ENCODE measurements at regions not wholly inside any gene's neighbourhood (a gene's known extent, or its start where the extent isn't known, plus 50 kb on each side); places are given as distances from the start of the nearest gene placed in this dataset.
"Not testable (repeated sequence)": the region's sequence is repeated elsewhere in the genome, so short reads cannot be mapped to it uniquely, and the experiment has no call there.

DNA sequence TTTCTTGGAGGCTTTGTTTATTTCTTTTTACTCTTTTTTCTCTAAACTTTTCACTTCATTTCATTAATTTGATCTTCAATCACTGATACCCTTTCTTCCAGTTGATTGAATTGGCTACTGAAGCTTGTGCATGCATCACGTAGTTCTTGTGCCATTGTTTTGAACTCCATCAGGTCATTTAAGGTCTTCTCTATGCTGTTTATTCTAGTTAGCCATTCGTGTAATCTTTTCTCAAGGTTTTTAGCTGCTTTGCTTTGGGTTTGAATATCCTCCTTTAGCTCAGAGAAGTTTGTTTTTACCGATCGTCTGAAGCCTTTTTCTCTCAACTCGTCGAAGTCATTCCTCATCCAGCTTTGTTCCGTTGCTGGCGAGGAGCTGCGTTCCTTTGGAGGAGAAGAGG lies 189.9 kb downstream of the TTC6 start:
- not testable (repeated sequence) for H3K9me3 ChIP-seq (replicated peaks); H3K36me3 ChIP-seq; H3K4me1 ChIP-seq (replicated peaks); H3K27ac ChIP-seq; DNase-seq (ENCODE audit: low read depth in 1 of 2, low spot score in 2 of 2); H3K27me3 ChIP-seq (replicated peaks); H3K4me3 ChIP-seq

DNA sequence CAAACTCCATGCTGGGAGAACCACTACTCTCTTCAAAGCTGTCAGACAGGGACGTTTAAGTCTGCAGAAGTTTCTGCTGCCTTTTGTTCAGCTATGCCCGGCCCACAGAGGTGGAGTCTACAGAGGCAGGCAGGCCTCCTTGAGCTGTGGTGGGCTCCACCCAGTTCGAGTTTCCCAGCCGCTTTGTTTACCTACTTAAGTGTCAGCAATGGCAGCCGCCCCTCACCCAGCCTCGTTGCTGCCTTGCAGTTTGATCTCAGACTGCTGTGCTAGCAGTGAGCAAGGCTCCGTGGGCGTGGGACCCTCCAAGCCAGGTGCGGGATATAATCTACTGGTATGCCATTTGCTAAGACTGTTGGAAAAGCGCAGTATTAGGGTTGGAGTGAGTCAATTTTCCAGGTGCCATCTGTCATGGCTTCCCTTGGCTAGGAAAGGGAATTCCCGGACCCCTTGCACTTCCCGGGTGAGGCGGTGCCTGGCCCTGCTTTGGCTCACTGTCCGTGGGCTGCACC lies 190.7 kb downstream of the TTC6 start:
- not testable (repeated sequence) for H3K4me3 ChIP-seq; H3K27me3 ChIP-seq (replicated peaks); H3K4me1 ChIP-seq (replicated peaks); DNase-seq (ENCODE audit: low read depth in 1 of 2, low spot score in 2 of 2); H3K9me3 ChIP-seq (replicated peaks); H3K36me3 ChIP-seq; H3K27ac ChIP-seq

DNA sequence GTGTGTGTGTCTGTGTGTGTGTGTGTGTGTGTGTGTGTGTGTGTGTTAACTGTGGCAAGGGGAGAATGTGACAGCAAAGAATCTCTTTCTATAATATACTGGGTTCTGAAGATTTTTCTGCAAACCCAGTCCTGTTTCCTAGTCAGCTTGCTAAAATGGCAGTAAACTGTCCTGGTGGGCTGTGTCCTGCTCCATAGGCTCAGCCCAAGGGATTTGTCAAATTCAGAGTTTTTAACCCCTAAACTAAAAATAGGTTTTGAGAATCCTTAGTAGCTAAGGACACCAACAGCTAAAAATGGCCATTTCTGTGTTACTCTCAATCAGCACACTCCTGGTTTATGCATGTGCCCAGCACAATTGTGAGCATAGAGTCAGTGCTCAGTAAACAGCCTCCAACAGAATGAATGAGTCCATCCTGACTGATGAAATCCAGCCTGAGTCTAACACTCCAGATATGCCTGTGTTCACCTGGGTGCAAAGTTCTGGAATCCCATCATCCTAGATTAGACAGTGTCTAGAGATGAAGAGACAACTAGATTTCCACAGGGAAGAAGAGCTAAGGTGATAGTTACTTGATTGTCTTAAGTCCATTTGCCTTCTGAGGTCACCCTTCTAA lies 192.6 kb downstream of the TTC6 start:
- Histone ChIP-seq H3K27ac (no peak overlapping the region), H3K4me3 (no peak overlapping the region), H3K4me1 (replicated peaks) (no peaks in the 10 kb centered on the region), H3K9me3 (replicated peaks) (no peaks in the 10 kb centered on the region), H3K27me3 (replicated peaks) (no peaks in the 10 kb centered on the region), H3K36me3 (no peaks in the 10 kb centered on the region)
- DNase-seq (ENCODE audit: low read depth in 1 of 2, low spot score in 2 of 2): no peak

DNA sequence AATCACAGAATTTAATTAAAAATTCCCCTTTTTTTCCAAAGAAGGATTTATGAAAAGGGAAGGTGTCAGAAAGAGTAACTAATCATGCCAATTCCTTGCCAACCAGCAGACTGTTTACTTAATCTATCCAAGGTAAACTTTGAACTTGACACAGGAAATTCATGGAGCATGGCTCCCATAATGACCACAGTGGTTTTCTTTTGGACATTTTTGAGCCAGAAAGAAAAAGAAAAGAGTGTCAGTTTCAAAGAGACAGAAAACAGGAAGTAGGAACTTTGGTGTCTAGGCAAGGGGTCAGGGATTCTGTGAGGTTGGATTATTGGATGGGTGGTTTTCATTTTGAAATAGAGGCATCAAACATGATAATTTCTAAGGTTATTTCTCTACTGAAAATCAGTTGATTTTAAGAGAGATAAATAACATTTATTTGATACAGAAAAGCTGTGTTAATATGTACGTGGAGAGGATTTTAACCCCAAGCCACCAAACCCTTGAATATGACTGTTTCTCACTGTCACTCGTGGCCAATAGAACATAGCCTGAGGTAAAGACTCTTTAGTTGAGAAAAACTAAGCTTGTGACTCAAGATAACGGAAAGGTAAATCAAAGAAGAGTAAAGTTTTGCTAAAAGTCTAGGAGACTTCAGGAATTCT lies 196.1 kb downstream of the TTC6 start:
- no peaks in the 10 kb centered on the region for H3K9me3 ChIP-seq (replicated peaks)
- H3K4me3 ChIP-seq: no peak overlapping the region
- H3K4me1 ChIP-seq (replicated peaks): no peaks in the 10 kb centered on the region
- DNase-seq (ENCODE audit: low read depth in 1 of 2, low spot score in 2 of 2): no peak
- H3K27ac ChIP-seq: no peak overlapping the region
- no peaks in the 10 kb centered on the region for H3K36me3 ChIP-seq
- H3K27me3 ChIP-seq (replicated peaks): no peaks in the 10 kb centered on the region

GRCh38 chr14:37792124-37792523 lies 196.7 kb downstream of the TTC6 start:
- no peak for DNase-seq (ENCODE audit: low read depth in 1 of 2, low spot score in 2 of 2)
- Histone ChIP-seq H3K9me3 (replicated peaks) (no peaks in the 10 kb centered on the region), H3K27ac (no peak overlapping the region), H3K4me3 (no peak overlapping the region), H3K4me1 (replicated peaks) (no peaks in the 10 kb centered on the region), H3K36me3 (no peaks in the 10 kb centered on the region), H3K27me3 (replicated peaks) (no peaks in the 10 kb centered on the region)

DNA sequence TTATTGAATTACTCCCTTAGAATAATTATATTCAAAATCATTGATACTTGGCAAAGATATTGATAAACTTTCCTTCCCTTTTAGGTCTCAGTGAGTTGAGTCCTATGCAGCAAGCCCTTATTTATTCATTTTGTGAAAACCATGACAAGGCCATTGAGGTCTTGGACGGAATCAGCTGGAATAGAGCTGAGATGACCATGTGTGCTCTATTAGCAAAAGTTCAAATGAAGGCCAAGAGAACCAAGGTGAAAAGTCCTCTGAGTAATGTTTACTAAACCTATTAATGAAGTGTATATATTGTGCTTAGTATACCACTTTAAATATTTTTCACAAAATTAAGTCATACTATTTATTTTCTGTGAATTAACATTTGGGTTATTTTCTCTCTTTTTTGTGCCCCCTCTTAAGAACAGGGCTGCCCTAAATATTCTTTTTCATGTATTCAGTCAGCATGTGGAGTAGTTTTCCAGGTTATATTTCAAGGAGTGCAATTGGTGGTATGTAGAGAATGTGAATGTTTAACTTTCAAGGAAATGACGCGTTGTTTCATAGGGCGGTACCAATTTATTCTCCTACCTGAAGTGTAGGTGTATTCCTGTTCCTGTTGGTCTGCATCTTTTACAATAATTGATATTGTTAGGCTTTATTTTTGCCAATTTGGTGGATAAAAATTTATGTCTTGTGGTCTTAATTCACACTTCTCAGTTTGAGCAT lies 201.4 kb downstream of the TTC6 start:
- H3K4me1 ChIP-seq (replicated peaks): no peaks in the 10 kb centered on the region
- DNase-seq (ENCODE audit: low read depth in 1 of 2, low spot score in 2 of 2): no peak
- no peak overlapping the region for H3K27ac ChIP-seq
- no peak overlapping the region for H3K4me3 ChIP-seq
- H3K9me3 ChIP-seq (replicated peaks): no peaks in the 10 kb centered on the region
- H3K36me3 ChIP-seq: no peaks in the 10 kb centered on the region
- no peaks in the 10 kb centered on the region for H3K27me3 ChIP-seq (replicated peaks)

GRCh38 chr14:37797675-37798074 lies 202.2 kb downstream of the TTC6 start:
- no peaks in the 10 kb centered on the region for H3K27me3 ChIP-seq (replicated peaks)
- H3K36me3 ChIP-seq: no peaks in the 10 kb centered on the region
- H3K27ac ChIP-seq: no peak overlapping the region
- no peaks in the 10 kb centered on the region for H3K9me3 ChIP-seq (replicated peaks)
- no peak overlapping the region for H3K4me3 ChIP-seq
- no peaks in the 10 kb centered on the region for H3K4me1 ChIP-seq (replicated peaks)
- DNase-seq (ENCODE audit: low read depth in 1 of 2, low spot score in 2 of 2): no peak

DNA sequence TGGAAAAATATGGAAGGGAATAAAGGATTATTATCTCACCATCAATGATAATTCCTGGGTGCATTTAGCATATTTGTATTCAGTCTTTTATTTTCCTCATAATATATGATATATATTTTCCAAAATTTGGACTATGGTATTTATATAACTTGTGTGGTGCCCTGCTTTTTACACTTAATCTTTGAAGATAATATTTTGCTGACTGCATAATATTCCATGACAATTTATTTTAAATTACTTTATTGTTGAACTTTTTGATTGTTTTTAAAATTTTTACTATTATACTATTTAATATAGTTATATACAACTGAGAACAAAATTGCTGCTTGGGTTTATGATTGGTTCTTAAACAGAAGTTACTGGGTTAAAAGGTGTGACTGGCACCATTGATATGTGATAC lies 212.3 kb downstream of the TTC6 start:
- H3K27me3 ChIP-seq (replicated peaks): no peaks in the 10 kb centered on the region
- no peak overlapping the region for H3K27ac ChIP-seq
- H3K36me3 ChIP-seq: no peaks in the 10 kb centered on the region
- H3K9me3 ChIP-seq (replicated peaks): no peaks in the 10 kb centered on the region
- no peak overlapping the region for H3K4me3 ChIP-seq
- DNase-seq (ENCODE audit: low read depth in 1 of 2, low spot score in 2 of 2): no peak
- H3K4me1 ChIP-seq (replicated peaks): no peaks in the 10 kb centered on the region

- H3K36me3 ChIP-seq: no peaks in the 10 kb centered on the region
- no peak overlapping the region for H3K27ac ChIP-seq
- no peaks in the 10 kb centered on the region for H3K4me1 ChIP-seq (replicated peaks)
- no peaks in the 10 kb centered on the region for H3K27me3 ChIP-seq (replicated peaks)
- no peaks in the 10 kb centered on the region for H3K9me3 ChIP-seq (replicated peaks)
- no peak for DNase-seq (ENCODE audit: low read depth in 1 of 2, low spot score in 2 of 2)
- H3K4me3 ChIP-seq: no peak overlapping the region
Measured at GRCh38 chr14:37810094-37810801, 214.8 kb downstream of the TTC6 start.

DNA sequence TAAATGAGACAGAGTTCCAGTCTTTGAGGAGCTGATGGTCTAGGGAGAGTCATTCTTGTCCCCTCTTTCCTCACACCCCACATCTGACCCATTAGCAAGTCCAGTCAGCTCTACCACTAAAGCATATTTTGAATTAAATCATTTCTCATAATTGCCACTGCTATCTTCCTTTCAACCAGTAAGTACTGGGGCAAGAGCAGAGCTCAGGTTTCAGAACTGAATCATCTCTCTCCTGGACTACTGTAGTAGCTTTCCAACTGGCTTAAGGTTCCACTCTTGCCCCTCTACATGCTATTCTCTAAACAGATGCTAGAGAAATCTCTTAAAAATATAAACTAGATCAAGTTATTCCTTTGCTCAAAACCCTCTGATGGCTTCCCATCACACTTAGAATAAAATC lies 218.3 kb downstream of the TTC6 start:
- Histone ChIP-seq H3K9me3 (replicated peaks) (no peaks in the 10 kb centered on the region), H3K27me3 (replicated peaks) (no peaks in the 10 kb centered on the region), H3K36me3 (no peaks in the 10 kb centered on the region), H3K4me1 (replicated peaks) (no peaks in the 10 kb centered on the region), H3K27ac (no peak overlapping the region), H3K4me3 (no peak overlapping the region)
- DNase-seq (ENCODE audit: low read depth in 1 of 2, low spot score in 2 of 2): no peak

- Histone ChIP-seq H3K27me3 (replicated peaks) (no peaks in the 10 kb centered on the region), H3K9me3 (replicated peaks) (no peaks in the 10 kb centered on the region), H3K36me3 (no peaks in the 10 kb centered on the region), H3K4me3 (no peak overlapping the region), H3K27ac (no peak overlapping the region), H3K4me1 (replicated peaks) (no peaks in the 10 kb centered on the region)
- no peak for DNase-seq (ENCODE audit: low read depth in 1 of 2, low spot score in 2 of 2)
Measured at GRCh38 chr14:37816135-37816534, 220.7 kb downstream of the TTC6 start.

- no peaks in the 10 kb centered on the region for H3K27me3 ChIP-seq (replicated peaks)
- no peaks in the 10 kb centered on the region for H3K36me3 ChIP-seq
- no peak for DNase-seq (ENCODE audit: low read depth in 1 of 2, low spot score in 2 of 2)
Measured at GRCh38 chr14:37816743-37817295, 221.4 kb downstream of the TTC6 start.

DNA sequence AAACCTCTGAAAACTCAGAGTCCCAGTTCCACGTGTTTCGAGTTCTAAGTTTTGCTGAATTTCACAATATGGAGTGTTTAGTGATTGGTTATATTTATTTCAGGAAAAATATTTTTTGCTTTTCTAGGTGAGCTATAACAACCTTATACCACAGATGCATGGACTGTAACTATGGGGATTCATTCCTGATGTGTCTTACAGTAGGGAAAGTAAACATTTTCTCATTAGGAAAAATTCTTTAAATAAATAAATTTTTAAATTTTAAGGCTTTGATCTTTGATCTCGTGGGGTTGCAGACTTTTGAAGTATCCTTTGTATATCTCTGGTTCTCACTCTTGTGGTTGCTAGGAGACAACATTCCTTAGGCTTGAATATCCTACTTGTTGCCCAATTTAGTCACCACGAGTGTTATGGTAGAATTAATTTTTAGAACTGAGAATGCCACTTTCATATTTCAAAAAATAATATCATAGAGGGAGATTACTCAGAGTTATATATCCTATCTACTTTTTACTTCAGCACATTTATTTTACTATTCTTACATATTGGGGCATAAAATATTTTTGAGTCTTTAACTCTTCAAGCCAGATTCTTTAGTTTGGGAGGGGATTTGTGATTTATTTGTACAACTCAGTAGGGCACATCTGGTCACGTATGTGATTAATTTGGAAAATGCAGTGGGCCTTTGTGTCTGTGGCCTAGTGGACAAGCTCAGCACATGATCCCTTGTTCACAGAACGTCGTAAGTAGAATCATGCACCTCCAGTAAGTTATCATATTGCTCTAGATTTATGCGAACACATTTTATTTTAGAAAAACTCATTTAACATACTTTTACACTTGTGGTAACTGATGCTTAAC lies 224.0 kb downstream of the TTC6 start:
- no peak overlapping the region for H3K4me3 ChIP-seq
- no peaks in the 10 kb centered on the region for H3K4me1 ChIP-seq (replicated peaks)
- DNase-seq (ENCODE audit: low read depth in 1 of 2, low spot score in 2 of 2): no peak
- H3K9me3 ChIP-seq (replicated peaks): no peaks in the 10 kb centered on the region
- H3K27me3 ChIP-seq (replicated peaks): no peaks in the 10 kb centered on the region
- H3K36me3 ChIP-seq: no peaks in the 10 kb centered on the region
- no peak overlapping the region for H3K27ac ChIP-seq

More at GRCh38 chr14:37816743-37817295, 221.4 kb downstream of the TTC6 start:
- Histone ChIP-seq H3K4me3 (no peak overlapping the region), H3K27ac (no peak overlapping the region), H3K4me1 (replicated peaks) (no peaks in the 10 kb centered on the region), H3K9me3 (replicated peaks) (no peaks in the 10 kb centered on the region)

Measured in SJSA1 (cell line).